Daoy (cell line): ENCODE measurements at regions not wholly inside any gene's neighbourhood (a gene's known extent, or its start where the extent isn't known, plus 50 kb on each side); places are given as distances from the start of the nearest gene placed in this dataset.

ENCODE experiments used
- DNase-seq: peaks from one replicate; pipeline ENCODE4 v3.0.0-alpha.2; 2015; ENCODE audit warnings: low read depth

- peak; percentile 67 for DNase-seq
Measured at GRCh38 chr4:123026015-123026414, 103.6 kb upstream of the NUDT6 start.

- DNase-seq: no peak
Measured at GRCh38 chr4:123031664-123032063, 109.3 kb upstream of the NUDT6 start.

- DNase-seq: no peak
Measured at GRCh38 chr4:123034023-123034422, 111.6 kb upstream of the NUDT6 start.

- no peak for DNase-seq
Measured at GRCh38 chr4:123035239-123035638, 112.8 kb upstream of the NUDT6 start.

GRCh38 chr4:123037804-123038203 is 115.4 kb upstream of the NUDT6 start:
- DNase-seq: no peak

- no peak for DNase-seq
Measured at GRCh38 chr4:123042095-123042494, 119.7 kb upstream of the NUDT6 start.

GRCh38 chr4:123043013-123043412 is 120.6 kb upstream of the NUDT6 start:
- no peak for DNase-seq

- DNase-seq: no peak
Measured at GRCh38 chr4:123043793-123044425, 121.5 kb upstream of the NUDT6 start.

- DNase-seq: no peak
Measured at GRCh38 chr4:123046096-123046495, 123.7 kb upstream of the NUDT6 start.

GRCh38 chr4:123050018-123050417 is 127.6 kb upstream of the NUDT6 start:
- no peak for DNase-seq

GRCh38 chr4:123052007-123052406 is 129.6 kb upstream of the NUDT6 start:
- no peak for DNase-seq

- no peak for DNase-seq
Measured at GRCh38 chr4:123055943-123056342, 133.5 kb upstream of the NUDT6 start.

GRCh38 chr4:123060039-123060770 is 137.8 kb upstream of the NUDT6 start:
- no peak for DNase-seq

GRCh38 chr4:123064390-123064789 is 142.0 kb upstream of the NUDT6 start:
- DNase-seq: no peak

GRCh38 chr4:123068081-123068480 is 145.7 kb upstream of the NUDT6 start:
- no peak for DNase-seq

GRCh38 chr4:123072060-123072459 is 149.7 kb upstream of the NUDT6 start:
- DNase-seq: no peak

GRCh38 chr4:123073650-123074049 is 151.3 kb upstream of the NUDT6 start:
- no peak for DNase-seq

GRCh38 chr4:123077330-123077729 is 154.9 kb upstream of the NUDT6 start:
- DNase-seq: no peak

- no peak for DNase-seq
Measured at GRCh38 chr4:123081971-123082370, 159.6 kb upstream of the NUDT6 start.

- no peak for DNase-seq
Measured at GRCh38 chr4:123083646-123084045, 161.2 kb upstream of the NUDT6 start.

- no peak for DNase-seq
Measured at GRCh38 chr4:123088501-123088900, 166.1 kb upstream of the NUDT6 start.

- no peak for DNase-seq
Measured at GRCh38 chr4:123090886-123091285, 168.5 kb upstream of the NUDT6 start.

- DNase-seq: no peak
Measured at GRCh38 chr4:123092586-123092985, 170.2 kb upstream of the NUDT6 start.

- no peak for DNase-seq
Measured at GRCh38 chr4:123093236-123093635, 170.8 kb upstream of the NUDT6 start.
